ENCODE measurements at regions not wholly inside any gene's neighbourhood (a gene's known extent, or its start where the extent isn't known, plus 50 kb on each side); places are given as distances from the start of the nearest gene placed in this dataset.
"Not testable (repeated sequence)": the region's sequence is repeated elsewhere in the genome, so short reads cannot be mapped to it uniquely, and the experiment has no call there.

DNA sequence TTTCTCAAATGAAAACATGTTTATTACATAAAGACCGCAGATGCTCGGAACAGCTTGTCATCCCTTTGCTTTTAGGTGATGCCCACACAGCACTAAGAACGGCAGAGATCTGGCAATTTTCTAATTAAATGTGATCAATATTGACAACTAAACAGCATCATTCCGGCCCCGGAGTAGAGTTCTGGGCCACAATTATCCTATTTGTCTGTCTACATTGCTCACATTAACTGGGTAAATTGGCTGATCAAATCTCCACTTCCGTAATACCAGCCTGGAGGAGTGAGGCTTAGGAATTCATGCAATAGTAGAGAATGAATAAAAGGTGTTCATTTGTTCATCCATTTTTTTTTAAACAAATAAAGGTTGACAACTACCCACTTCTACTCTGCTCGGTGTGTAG, 245.1 kb upstream of the C9orf72 start:
- no peak for DNase-seq (ENCODE audit: low spot score)

DNA sequence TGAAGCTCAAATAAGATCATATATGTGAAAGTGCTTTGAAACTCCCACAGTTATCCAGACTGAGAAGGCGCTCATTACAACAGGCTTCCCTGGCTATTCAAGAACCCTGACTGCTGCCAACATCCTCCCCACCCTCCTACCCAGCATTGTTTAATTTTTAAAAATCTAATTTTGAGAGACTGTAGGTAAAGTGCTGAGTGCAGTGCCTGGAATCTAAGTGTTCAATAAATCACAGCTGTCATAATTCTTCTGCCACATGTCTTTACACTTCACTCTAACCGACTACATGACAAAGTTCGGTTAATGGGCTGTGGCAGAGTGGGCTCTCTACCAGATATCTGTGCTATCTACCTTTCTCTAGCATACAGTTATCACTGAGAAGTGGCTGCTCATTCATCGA, 255.6 kb upstream of the C9orf72 start:
- DNase-seq (ENCODE audit: low spot score): no peak

- no peak for DNase-seq (ENCODE audit: low spot score)
Observed at GRCh38 chr9:27829621-27830020, 256.3 kb upstream of the C9orf72 start.

DNA sequence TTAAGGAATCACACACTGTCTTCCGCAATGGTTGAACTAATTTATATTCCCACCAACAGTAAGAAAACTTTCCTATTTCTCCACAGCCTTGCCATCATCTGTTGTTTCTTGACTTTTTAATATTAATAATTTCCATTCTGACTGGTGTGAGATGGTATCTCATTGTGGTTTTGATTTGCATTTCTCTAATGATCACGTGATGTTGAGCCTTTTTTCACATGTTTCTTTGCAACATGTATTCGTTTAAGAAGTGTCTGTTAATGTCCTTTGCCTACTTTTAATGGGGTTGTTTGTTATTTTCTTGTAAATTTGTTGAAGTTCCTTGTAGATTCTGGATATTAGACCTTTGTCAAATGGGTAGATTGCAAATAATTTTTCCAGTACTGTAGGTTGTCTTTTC, 258.8 kb upstream of the C9orf72 start:
- not testable (repeated sequence) for DNase-seq (ENCODE audit: low spot score)

DNA sequence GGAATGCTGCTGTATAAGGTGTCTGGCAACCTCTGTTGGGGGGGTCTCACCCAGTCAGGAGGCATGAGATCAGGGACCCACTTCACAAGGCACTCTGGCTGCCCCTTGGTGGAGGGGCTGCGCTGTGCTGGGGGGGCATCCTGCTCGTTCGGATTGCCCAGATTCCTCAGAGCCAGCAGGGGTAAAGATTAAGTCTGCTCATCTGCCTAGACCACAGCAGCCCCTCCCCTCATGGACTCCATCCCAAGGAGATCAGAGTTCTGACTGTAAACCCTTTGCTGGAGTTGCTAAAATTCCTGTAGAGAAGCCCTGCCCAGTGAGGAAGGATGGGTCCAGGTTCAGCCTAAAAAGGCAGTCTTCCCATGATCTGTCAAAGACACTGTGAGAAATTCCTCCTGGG, 262.0 kb upstream of the C9orf72 start:
- DNase-seq (ENCODE audit: low spot score): no peak

GRCh38 chr9:27835746-27836145, 262.5 kb upstream of the C9orf72 start:
- DNase-seq (ENCODE audit: low spot score): no peak

GRCh38 chr9:27836661-27837401, 263.6 kb upstream of the C9orf72 start:
- no peak for DNase-seq (ENCODE audit: low spot score)

DNA sequence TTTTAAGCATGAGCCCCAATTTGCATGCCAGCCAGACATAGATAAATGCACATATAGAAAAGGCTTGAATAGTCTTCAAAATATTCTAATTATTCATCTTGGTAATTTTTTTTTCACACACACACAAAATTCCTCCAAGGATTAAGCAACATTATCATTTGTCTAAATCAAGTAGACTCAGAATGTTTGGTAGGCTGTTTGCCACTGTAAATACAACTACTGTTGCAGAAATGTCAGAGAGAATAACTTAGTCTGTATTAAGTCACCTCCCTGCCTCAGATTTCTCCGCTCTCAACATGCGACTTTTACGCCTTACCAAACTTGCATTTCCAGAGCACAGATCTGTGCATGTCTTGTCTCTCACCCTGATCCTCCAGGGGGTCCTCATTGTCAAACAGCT, 265.6 kb upstream of the C9orf72 start:
- no peak for DNase-seq (ENCODE audit: low spot score)

DNA sequence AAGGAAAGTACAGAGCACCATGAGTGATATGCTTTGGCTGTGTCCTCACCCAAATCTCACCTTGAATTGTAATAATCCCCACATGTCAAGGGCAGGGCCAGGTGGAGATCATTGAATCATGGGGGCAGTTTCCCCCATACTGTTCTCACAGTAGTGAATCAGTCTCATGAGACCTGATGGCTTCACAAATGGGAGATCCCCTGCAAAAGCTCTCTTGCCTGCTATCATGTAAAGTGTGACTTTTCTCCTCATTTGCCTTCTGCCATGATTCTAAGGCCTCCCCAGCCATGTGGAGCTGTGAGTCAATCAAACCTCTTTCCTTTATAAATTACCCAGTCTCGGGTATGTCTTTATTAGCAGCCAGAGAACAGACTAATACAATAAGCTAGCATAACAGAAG, 266.5 kb upstream of the C9orf72 start:
- not testable (repeated sequence) for DNase-seq (ENCODE audit: low spot score)

DNA sequence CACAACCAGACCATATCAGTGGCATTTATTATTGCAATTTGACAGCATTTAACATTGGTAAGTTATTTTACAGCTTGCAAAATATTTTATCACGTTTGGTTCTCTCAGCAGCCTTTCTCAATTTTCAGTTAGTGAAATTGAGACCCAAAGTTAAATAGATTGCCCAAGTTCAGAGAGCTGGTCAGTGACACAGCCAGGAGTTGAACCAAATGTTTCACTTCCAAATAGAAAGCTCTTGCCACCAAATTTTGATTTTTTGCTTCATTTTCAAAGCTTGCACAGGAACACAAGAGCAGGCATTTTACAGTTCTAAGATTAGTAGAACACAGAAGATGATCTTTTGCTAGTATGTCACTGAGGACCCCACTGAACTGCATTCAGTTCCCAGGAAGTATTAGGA, 271.5 kb upstream of the C9orf72 start:
- no peak for DNase-seq (ENCODE audit: low spot score)

DNA sequence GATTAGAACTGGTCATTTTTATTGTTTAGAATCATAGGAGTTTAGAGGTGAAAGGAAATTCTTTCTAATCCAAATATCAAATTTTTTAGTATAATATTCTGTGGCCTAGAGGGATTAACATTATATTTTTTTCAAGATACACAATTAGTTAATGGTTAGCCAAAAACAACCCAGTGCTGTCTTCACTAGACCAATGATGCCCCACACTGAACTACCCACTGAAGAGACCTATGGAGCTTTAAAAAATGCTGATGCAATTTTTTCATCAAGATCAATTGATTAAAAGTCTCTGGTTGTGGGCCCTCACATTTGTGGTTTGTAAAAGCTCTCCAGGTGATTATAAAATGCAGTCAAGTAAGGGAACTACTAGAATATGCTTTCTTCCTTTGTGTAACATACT, 274.1 kb upstream of the C9orf72 start:
- no peak for DNase-seq (ENCODE audit: low spot score)

DNA sequence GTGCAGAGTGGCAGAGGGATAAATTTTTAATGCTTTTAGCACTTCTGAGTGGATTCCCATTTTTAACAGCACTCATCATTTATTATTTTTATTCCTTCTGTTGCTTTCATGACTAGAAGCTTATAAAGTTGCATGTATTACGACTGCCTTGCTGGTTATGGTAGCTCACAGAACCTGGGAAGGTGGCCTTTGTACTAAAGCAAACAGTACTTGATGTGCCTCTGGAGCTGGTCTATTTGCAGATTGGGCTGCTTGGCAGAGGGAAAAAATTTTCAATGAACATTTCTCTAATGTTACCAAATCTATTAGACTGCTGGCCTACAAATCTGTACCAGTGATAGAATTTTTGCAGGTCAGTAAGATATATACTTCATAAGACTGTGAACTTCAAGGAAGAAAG, 274.5 kb upstream of the C9orf72 start:
- DNase-seq (ENCODE audit: low spot score): no peak

DNA sequence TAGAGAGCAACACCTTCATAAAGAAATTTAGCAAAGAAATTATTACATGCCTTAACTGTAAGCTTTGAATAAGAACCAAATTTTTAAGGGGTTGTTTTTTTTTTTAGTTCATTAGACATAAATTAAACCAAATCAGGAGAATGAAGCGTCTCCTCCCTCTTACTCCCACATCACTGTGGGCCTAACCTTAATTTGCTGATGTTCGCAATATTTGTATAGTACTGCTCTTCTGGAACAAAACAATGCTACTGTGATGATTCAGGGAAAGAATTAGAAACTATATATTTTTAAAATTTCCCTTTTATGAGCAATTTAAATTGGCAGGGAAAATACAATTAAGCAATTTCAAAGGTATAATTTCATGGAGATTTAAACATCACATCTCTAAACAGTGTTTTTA, 275.0 kb upstream of the C9orf72 start:
- no peak for DNase-seq (ENCODE audit: low spot score)

DNA sequence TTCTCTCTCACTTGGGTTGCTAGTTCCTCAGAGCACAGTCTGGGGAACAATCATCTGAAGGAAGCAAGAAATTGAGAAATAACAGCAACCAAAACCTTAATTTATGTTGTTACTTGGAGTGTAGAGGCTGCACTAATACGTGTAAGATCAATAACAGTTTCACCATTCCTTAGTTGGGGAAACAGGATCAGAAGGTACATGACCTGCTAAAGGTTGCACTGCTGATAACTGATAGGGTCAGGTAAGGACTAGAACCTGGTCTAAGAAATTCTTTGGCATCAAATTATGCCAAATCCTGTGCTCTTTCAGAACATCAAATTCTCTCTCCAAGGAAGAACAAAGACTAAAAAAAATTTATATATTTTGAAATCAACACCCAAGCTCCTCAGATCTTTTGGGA, 278.6 kb upstream of the C9orf72 start:
- no peak for DNase-seq (ENCODE audit: low spot score)

- no peak for DNase-seq (ENCODE audit: low spot score)
Observed at GRCh38 chr9:27853529-27853928, 280.2 kb upstream of the C9orf72 start.

DNA sequence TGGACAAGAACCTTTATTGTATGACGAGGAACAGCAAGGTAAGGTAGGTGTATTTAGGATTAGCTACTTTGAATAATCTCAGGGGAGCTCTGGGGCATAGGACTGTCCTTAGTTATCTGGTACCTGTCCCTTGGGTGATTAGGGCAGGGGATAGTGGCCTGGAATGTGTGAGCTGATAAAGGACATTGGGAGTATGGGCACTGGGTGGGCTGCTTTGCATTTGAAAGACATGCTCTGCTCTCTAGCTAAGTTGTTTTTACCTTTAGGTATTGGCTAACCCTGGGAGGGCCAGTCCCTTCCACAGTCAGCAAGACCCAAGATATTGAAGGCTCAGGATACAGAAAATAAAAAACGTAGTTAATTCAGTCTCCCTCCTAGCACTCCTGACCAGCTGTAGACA, 282.8 kb upstream of the C9orf72 start:
- no peak for DNase-seq (ENCODE audit: low spot score)

GRCh38 chr9:27856748-27857147, 283.5 kb upstream of the C9orf72 start:
- no peak for DNase-seq (ENCODE audit: low spot score)

DNA sequence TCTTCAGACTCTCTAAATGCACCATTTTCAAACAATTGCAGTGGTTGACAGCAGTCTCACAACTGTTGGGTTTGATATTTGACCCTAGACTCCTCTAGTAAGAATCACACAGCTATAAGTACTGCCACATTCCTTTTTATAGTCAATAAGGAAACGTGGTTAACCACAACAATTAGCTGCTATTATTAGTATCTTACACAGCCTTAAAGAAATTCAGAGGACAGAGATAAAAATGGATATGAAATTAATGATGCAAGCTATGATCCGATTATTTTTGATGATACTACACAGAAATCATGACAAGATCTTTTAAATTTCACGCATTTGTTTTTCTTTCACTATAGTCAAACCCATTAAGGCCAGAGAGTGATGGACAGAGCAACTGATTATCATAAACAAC, 288.6 kb upstream of the C9orf72 start:
- no peak for DNase-seq (ENCODE audit: low spot score)

- DNase-seq (ENCODE audit: low spot score): peak; percentile 16
Observed at GRCh38 chr9:27864644-27865438, 291.6 kb upstream of the C9orf72 start.

DNA sequence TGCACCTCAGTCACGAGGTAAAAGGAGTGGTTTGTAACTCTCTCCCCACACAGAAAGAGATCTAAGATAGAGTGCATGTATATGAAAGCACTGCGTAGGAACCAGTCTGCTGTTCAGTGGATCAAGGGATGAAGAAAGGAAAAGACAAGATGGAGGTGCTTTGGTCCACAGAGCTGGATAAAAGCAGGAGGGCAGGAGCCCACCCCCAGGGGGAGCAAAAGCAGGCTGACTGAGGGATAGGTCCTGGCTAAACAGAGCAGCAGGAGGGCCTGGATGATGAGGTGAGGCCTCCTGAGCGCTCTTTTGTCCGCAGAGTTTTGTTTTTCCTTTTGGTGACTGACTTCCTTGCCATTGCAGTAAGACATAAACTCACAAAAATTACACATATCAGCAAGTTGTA, 293.5 kb upstream of the C9orf72 start:
- no peak for DNase-seq (ENCODE audit: low spot score)

DNA sequence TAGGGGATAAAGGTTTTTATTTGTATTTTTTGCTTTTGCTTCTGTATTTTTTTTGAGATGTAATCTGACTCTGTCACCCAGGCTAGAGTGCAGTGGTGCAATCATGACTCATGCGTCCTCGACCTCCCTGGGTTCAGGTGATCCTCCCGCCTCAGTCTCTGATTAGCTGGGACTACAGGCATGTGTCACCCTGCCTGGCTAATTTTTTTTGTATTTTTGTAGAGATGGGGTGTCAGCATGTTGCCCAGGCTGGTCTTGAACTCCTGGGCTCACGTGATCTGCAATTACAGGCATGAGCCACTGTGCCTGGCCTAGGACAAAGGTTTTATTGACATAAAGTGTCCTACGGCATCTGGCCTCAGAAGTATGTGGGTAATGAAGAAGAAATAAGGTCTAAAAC, 297.1 kb upstream of the C9orf72 start:
- DNase-seq (ENCODE audit: low spot score): no peak

DNA sequence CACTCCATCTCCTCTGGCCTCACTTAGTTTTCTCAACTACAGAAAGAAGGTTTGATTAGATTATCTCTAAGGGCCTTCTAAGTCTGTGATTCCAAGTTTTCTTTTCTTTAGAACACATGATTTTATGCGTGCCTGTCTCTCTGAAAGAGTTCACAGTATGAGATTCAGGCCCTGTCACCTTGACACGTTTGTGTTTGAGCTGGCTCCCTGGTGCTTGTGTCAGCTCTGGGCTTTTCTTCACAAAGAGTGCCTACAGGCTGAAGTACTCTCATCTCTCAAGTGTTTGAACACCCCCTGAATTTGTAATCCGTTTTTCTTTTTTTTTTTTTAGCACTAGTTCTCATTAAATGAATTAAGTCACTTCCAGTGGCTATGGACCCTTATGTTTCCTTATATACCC, 306.9 kb upstream of the C9orf72 start:
- no peak for DNase-seq (ENCODE audit: low spot score)

DNA sequence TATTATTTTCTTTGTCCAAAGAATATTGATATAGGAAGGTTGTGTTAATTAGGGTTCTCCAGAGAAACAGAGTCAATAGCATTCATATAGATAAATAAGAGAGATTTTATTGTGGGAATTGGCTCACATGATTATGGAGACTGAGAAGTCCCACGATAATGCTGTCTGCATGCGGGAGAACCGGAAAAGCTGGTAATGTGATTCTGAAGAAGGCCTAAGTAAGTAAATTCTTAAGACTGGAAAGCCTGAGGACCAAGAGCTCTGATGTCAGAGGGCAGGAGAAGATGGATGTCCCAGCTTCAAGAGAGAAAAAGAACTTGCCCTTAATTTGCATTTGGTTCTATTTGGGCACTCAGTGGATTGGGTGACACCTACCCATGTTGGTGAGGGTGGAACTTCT, 307.4 kb upstream of the C9orf72 start:
- DNase-seq (ENCODE audit: low spot score): no peak

Data from AG20443 (cell line).